Upper lobe of left lung (tissue), 6 donors: ENCODE measurements at regions not wholly inside any gene's neighbourhood (a gene's known extent, or its start where the extent isn't known, plus 50 kb on each side); places are given as distances from the start of the nearest gene placed in this dataset.

Source experiments
- ATAC-seq, 2 donors: fragments of 200-7000 bp; cut with Tn5 transposase; one replicate each; pipeline ENCODE4 v1.9.1; 2022; ENCODE audit warnings: mild to moderate bottlenecking in 2 of 2, moderate library complexity in 2 of 2; ENCODE audit not compliant: low FRiP score in 2 of 2
- DNase-seq, 2 donors: peaks; one replicate each; pipeline ENCODE4 v3.0.0-alpha.2; 2019 to 2020
- H3K27ac ChIP-seq, 4 donors: fragments of 200-600 bp; sonication (generic); one replicate each; pipeline ENCODE4 v1.5.1; 2016 to 2019
- H3K27me3 ChIP-seq, 4 donors: fragments of 200-600 bp; sonication (generic); one replicate each; pipeline ENCODE4 v1.5.1; 2017 to 2019
- H3K36me3 ChIP-seq, 4 donors: fragments of 200-600 bp; sonication (generic); one replicate each; pipeline ENCODE4 v1.5.1; 2016 to 2019
- H3K4me1 ChIP-seq, 4 donors: fragments of 200-600 bp; sonication (generic); one replicate each; pipeline ENCODE4 v1.5.1; 2018 to 2019
- H3K4me3 ChIP-seq, 4 donors: fragments of 200-600 bp; sonication (generic); one replicate each; pipeline ENCODE4 v1.5.1; 2017 to 2019; ENCODE audit warnings: mild to moderate bottlenecking in 2 of 4, moderate library complexity in 1 of 4
- H3K9me3 ChIP-seq, 4 donors: fragments of 200-600 bp; sonication (generic); one replicate each; pipeline ENCODE4 v1.5.1; 2018 to 2019
- CTCF ChIP-seq, 6 experiments: fragments of 450-650 bp in 4 of 6; fragments of 200-600 bp in 2 of 6; sonication (generic) in 2 of 6; IDR thresholded peaks; one replicate each; pipeline ENCODE4 v1.5.1; 2016 to 2019; ENCODE audit warnings: antibody characterized with exemption in 6 of 6
- EP300 ChIP-seq, 4 donors: sonication (generic); formaldehyde crosslinking; IDR thresholded peaks; one replicate each; pipeline ENCODE4 v1.5.1; 2017; ENCODE audit warnings: antibody characterized with exemption in 4 of 4, control low read depth in 2 of 4
- POLR2A ChIP-seq, 4 donors: fragments of 450-650 bp; IDR thresholded peaks; one replicate each; pipeline ENCODE4 v1.5.1; 2016 to 2017; ENCODE audit warnings: antibody characterized with exemption in 4 of 4, mild to moderate bottlenecking in 2 of 4
- POLR2AphosphoS5 ChIP-seq, 2 donors: sonication (generic); formaldehyde crosslinking; IDR thresholded peaks; one replicate each; pipeline ENCODE4 v1.5.1; 2017; ENCODE audit warnings: antibody characterized with exemption in 2 of 2
- WGBS, 2 donors: methylation state at CpG; one replicate each; pipeline ENCODE4 v1.1.5; 2017 to 2018; 5-methylcytosine and 5-hydroxymethylcytosine counted together
- donor health status: DM: no; HTN: no; CAD: no; lungs with moderate emphysema.
- donor health status: DM: no; HTN: yes; CAD: no; lungs with severe emphysema.

- ATAC-seq (no peak), DNase-seq (peak in 1 of 2 donors; percentile 15)
- Histone ChIP-seq H3K4me1 (peaks cover 0 to 8% (median 4%) of the 10 kb centered on the region in 4 donors), H3K4me3 (no peak overlapping the region), H3K27ac (no peak overlapping the region), H3K9me3 (no peaks in the 10 kb centered on the region), H3K36me3 (no peaks in the 10 kb centered on the region), H3K27me3 (no peaks in the 10 kb centered on the region)
- 87 to 91% methylated on average over 9 to 19 of the region's 19 CpGs for WGBS, 2 donors
- no peak for TF ChIP-seq CTCF (IDR thresholded peaks at IDR 0.05)
- no peak for TF ChIP-seq POLR2A (IDR thresholded peaks at IDR 0.05)
- no peak for TF ChIP-seq EP300 (IDR thresholded peaks at IDR 0.05)
- no peak for TF ChIP-seq POLR2AphosphoS5 (IDR thresholded peaks at IDR 0.05)
These were observed 62.1 kb upstream of the HDAC4 start for GRCh38 chr2:239462671-239463506.

- TF ChIP-seq EP300 (IDR thresholded peaks at IDR 0.05) (no peak), POLR2A (IDR thresholded peaks at IDR 0.05) (no peak), POLR2AphosphoS5 (IDR thresholded peaks at IDR 0.05) (no peak), CTCF (IDR thresholded peaks at IDR 0.05) (no peak)
- peaks cover 0 to 8% (median 4%) of the 10 kb centered on the region in 4 donors for H3K4me1 ChIP-seq
- H3K4me3 ChIP-seq: no peak overlapping the region
- H3K27me3 ChIP-seq: no peaks in the 10 kb centered on the region
- H3K9me3 ChIP-seq: no peaks in the 10 kb centered on the region
- no peaks in the 10 kb centered on the region for H3K36me3 ChIP-seq
- ATAC-seq (no peak), DNase-seq (peak in 1 of 2 donors; percentile 6)
- no peak overlapping the region for H3K27ac ChIP-seq
- 87 to 93% methylated on average over 5 to 7 of the region's 7 CpGs for WGBS, 2 donors
These were observed 61.3 kb upstream of the HDAC4 start for GRCh38 chr2:239462191-239462515.

- no peak for TF ChIP-seq POLR2AphosphoS5 (IDR thresholded peaks at IDR 0.05)
- TF ChIP-seq EP300 (IDR thresholded peaks at IDR 0.05): no peak
- TF ChIP-seq POLR2A (IDR thresholded peaks at IDR 0.05): no peak
- TF ChIP-seq CTCF (IDR thresholded peaks at IDR 0.05): no peak
These were observed 60.7 kb upstream of the HDAC4 start for GRCh38 chr2:239461291-239462190.

GRCh38 chr2:239460780-239461179, 60.0 kb upstream of the HDAC4 start:
- Histone ChIP-seq H3K36me3 (no peaks in the 10 kb centered on the region), H3K27ac (no peak overlapping the region), H3K4me1 (peaks cover 0 to 4% (median 4%) of the 10 kb centered on the region in 4 donors), H3K4me3 (no peak overlapping the region), H3K27me3 (no peaks in the 10 kb centered on the region), H3K9me3 (no peaks in the 10 kb centered on the region)
- ATAC-seq: no peak
- 48 to 60% methylated on average over 5 of the region's 5 CpGs for WGBS, 2 donors
- peak in 1 of 2 donors; percentile 16 for DNase-seq
- no peak for TF ChIP-seq EP300 (IDR thresholded peaks at IDR 0.05)
- no peak for TF ChIP-seq CTCF (IDR thresholded peaks at IDR 0.05)
- no peak for TF ChIP-seq POLR2A (IDR thresholded peaks at IDR 0.05)
- no peak for TF ChIP-seq POLR2AphosphoS5 (IDR thresholded peaks at IDR 0.05)

More at GRCh38 chr2:239461291-239462190, 60.7 kb upstream of the HDAC4 start:
- WGBS, 2 donors: 89 to 91% methylated on average over 14 to 19 of the region's 19 CpGs
- Histone ChIP-seq H3K27ac (no peak overlapping the region), H3K36me3 (no peaks in the 10 kb centered on the region), H3K4me3 (no peak overlapping the region), H3K27me3 (no peaks in the 10 kb centered on the region), H3K9me3 (no peaks in the 10 kb centered on the region), H3K4me1 (peaks cover 0 to 8% (median 4%) of the 10 kb centered on the region in 4 donors)
- no peak for ATAC-seq
- peak in 1 of 2 donors; percentile 12 for DNase-seq
